ENCODE measurements at regions not wholly inside any gene's neighbourhood (a gene's known extent, or its start where the extent isn't known, plus 50 kb on each side); places are given as distances from the start of the nearest gene placed in this dataset.

DNA sequence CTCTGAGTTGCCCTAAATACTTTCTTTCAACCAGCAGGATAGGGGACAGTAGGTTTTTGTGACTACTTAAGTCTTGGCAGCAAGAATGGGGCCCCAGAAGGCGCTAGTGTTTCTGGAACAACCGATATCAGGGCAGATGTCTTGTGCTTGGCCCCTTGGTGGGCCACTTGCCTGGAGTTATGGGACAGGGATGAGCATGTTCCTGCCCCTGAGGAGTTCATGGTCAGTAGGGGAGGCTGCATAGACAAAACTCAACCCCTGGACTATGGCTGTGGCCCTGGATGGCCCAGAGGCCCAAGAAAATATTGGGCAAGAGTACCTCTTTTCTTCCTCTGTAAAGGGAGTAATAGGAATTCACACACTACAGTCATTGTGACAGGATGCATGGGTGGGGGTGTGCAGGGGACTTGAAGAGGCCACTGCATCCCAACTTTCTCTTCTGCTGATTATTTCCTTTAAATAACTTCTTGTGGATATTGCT is 57.7 kb upstream of the IGFBP3 start:
- H3K27ac ChIP-seq: peak overlapping the region; percentile 78 to 87
- H3K4me3 ChIP-seq: no peak overlapping the region
- H3K4me1 ChIP-seq: peaks cover 19 to 37% of the 10 kb centered on the region in 2 donors

GRCh38 chr7:45978010-45978681 is 57.1 kb upstream of the IGFBP3 start:
- peak in 1 of 2 donors; percentile 88 for DNase-seq (ENCODE audit: low spot score in 2 of 2)
- H3K27ac ChIP-seq: peak overlapping the region; percentile 78 to 87

More for the DNA sequence above, 57.7 kb upstream of the IGFBP3 start:
- Histone ChIP-seq H3K9me3 (no peaks in the 10 kb centered on the region), H3K36me3 (no peaks in the 10 kb centered on the region), H3K27me3 (no peaks in the 10 kb centered on the region)
- DNase-seq (ENCODE audit: low spot score in 2 of 2): no peak
- intact Hi-C loops (cut with DNase I): loop anchor here (1.0 to 5.0 kb wide), 5 partner anchors 54 to 775 kb away; no protein-coding TSS in a partner anchor
- no peak for TF ChIP-seq CTCF (IDR thresholded peaks at IDR 0.05)

GRCh38 chr7:45977256-45977780 is 56.2 kb upstream of the IGFBP3 start:
- Histone ChIP-seq H3K36me3 (no peaks in the 10 kb centered on the region), H3K9me3 (no peaks in the 10 kb centered on the region), H3K4me1 (peaks cover 10 to 26% of the 10 kb centered on the region in 2 donors), H3K4me3 (no peak overlapping the region), H3K27ac (peak overlapping the region; percentile 78 to 87), H3K27me3 (no peaks in the 10 kb centered on the region)
- intact Hi-C loops (cut with DNase I): loop anchor here (5.0 kb wide), 2 partner anchors 315 to 625 kb away; no protein-coding TSS in a partner anchor
- no peak for TF ChIP-seq CTCF (IDR thresholded peaks at IDR 0.05)
- no peak for DNase-seq (ENCODE audit: low spot score in 2 of 2)

More at GRCh38 chr7:45978010-45978681, 57.1 kb upstream of the IGFBP3 start:
- Histone ChIP-seq H3K27me3 (no peaks in the 10 kb centered on the region), H3K4me1 (peaks cover 13 to 31% of the 10 kb centered on the region in 2 donors), H3K36me3 (no peaks in the 10 kb centered on the region), H3K9me3 (no peaks in the 10 kb centered on the region), H3K4me3 (peak overlapping the region in 1 of 2 donors; percentile 13)
- no peak for TF ChIP-seq CTCF (IDR thresholded peaks at IDR 0.05)
- intact Hi-C loops (cut with DNase I): loop anchor here (1.0 to 5.0 kb wide), 5 partner anchors 53 to 775 kb away; no protein-coding TSS in a partner anchor

DNA sequence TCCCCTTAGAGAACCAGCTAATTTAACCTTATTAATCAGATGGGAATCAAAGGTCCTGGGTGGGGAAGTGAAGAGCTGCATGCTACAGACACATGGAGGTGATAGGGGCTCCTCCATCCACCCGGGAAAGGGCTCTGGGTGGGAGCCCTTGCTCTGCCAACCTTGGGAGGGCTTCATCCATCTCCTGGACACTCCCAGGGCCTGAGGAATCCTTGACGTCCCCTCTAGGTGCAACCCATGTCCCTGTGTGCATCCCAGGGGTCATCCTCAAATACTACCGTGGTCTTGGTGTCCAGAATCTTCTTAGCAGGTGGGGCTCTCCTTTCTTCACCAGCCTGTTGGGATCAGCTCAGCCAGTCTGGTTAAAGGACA is 55.4 kb upstream of the IGFBP3 start:
- no peak for TF ChIP-seq CTCF (IDR thresholded peaks at IDR 0.05)
- H3K9me3 ChIP-seq: no peaks in the 10 kb centered on the region
- peaks cover 10 to 26% of the 10 kb centered on the region in 2 donors for H3K4me1 ChIP-seq
- H3K4me3 ChIP-seq: no peak overlapping the region
- intact Hi-C loops (cut with DNase I): loop anchor here (5.0 kb wide), 2 partner anchors 316 to 626 kb away; no protein-coding TSS in a partner anchor
- H3K36me3 ChIP-seq: no peaks in the 10 kb centered on the region
- H3K27me3 ChIP-seq: no peaks in the 10 kb centered on the region
- DNase-seq (ENCODE audit: low spot score in 2 of 2): no peak
- no peak overlapping the region for H3K27ac ChIP-seq

GRCh38 chr7:45975847-45976484 is 54.9 kb upstream of the IGFBP3 start:
- no peak overlapping the region for H3K27ac ChIP-seq
- intact Hi-C loops (cut with DNase I): loop anchor here (5.0 kb wide), 2 partner anchors 316 to 626 kb away; no protein-coding TSS in a partner anchor
- DNase-seq (ENCODE audit: low spot score in 2 of 2): no peak
- TF ChIP-seq CTCF (IDR thresholded peaks at IDR 0.05): no peak
- no peaks in the 10 kb centered on the region for H3K9me3 ChIP-seq
- H3K36me3 ChIP-seq: no peaks in the 10 kb centered on the region
- peaks cover 10 to 26% of the 10 kb centered on the region in 2 donors for H3K4me1 ChIP-seq
- no peak overlapping the region for H3K4me3 ChIP-seq
- no peaks in the 10 kb centered on the region for H3K27me3 ChIP-seq

Measured in ascending aorta (tissue), 2 donors.